Dendritic cell treated with granulocyte-macrophage colony-stimulating factor and Interleukin-4, amounts not matched to agents 40 ng/mL and 50 ng/mL, for 4 days (primary cell): ENCODE measurements at regions not wholly inside any gene's neighbourhood (a gene's known extent, or its start where the extent isn't known, plus 50 kb on each side); places are given as distances from the start of the nearest gene placed in this dataset.
"Not testable (repeated sequence)": the region's sequence is repeated elsewhere in the genome, so short reads cannot be mapped to it uniquely, and the experiment has no call there.

ENCODE experiments used
- H3K27ac Mint-ChIP-seq: one replicate; pipeline ENCODE4 v1.8.0; 2022; ENCODE audit warnings: mild to moderate bottlenecking, mixed read lengths
- H3K27me3 Mint-ChIP-seq: one replicate; pipeline ENCODE4 v1.8.0; 2022; ENCODE audit warnings: mild to moderate bottlenecking, mixed read lengths
- H3K36me3 Mint-ChIP-seq: one replicate; pipeline ENCODE4 v1.8.0; 2022; ENCODE audit warnings: low read depth, mixed read lengths
- H3K4me1 Mint-ChIP-seq: one replicate; pipeline ENCODE4 v1.8.0; 2022; ENCODE audit warnings: low read depth, mixed read lengths
- H3K4me3 Mint-ChIP-seq: one replicate; pipeline ENCODE4 v1.8.0; 2022; ENCODE audit warnings: mild to moderate bottlenecking, moderate library complexity, mixed read lengths
- H3K9me3 Mint-ChIP-seq: one replicate; pipeline ENCODE4 v1.8.0; 2022; ENCODE audit warnings: mixed read lengths
- intact Hi-C: fragments of 100-400 bp; cut with micrococcal nuclease; formaldehyde crosslinking; loops from one replicate; pipeline ENCODE4 v1.15.0; 2022

GRCh38 chr4:77501240-77501639, 104.4 kb upstream of the CXCL13 start:
- intact Hi-C loops, result no loop called here
- no peaks in the 10 kb centered on the region for H3K9me3 Mint-ChIP-seq
- no peak overlapping the region for H3K27ac Mint-ChIP-seq
- H3K4me3 Mint-ChIP-seq, result no peak overlapping the region
- no peaks in the 10 kb centered on the region for H3K4me1 Mint-ChIP-seq
- no peaks in the 10 kb centered on the region for H3K27me3 Mint-ChIP-seq
- no peaks in the 10 kb centered on the region for H3K36me3 Mint-ChIP-seq

GRCh38 chr4:77501851-77502250, 103.8 kb upstream of the CXCL13 start:
- intact Hi-C loops, result no loop called here
- Mint-ChIP-seq H3K9me3 (no peaks in the 10 kb centered on the region), H3K4me1 (no peaks in the 10 kb centered on the region), H3K27ac (no peak overlapping the region), H3K36me3 (no peaks in the 10 kb centered on the region), H3K4me3 (no peak overlapping the region), H3K27me3 (no peaks in the 10 kb centered on the region)

- no peak overlapping the region for H3K4me3 Mint-ChIP-seq
- H3K4me1 Mint-ChIP-seq, result no peaks in the 10 kb centered on the region
- no peaks in the 10 kb centered on the region for H3K27me3 Mint-ChIP-seq
- no peaks in the 10 kb centered on the region for H3K36me3 Mint-ChIP-seq
- no peaks in the 10 kb centered on the region for H3K9me3 Mint-ChIP-seq
- no peak overlapping the region for H3K27ac Mint-ChIP-seq
- intact Hi-C loops, result no loop called here
Observed at GRCh38 chr4:77504407-77504806, 101.2 kb upstream of the CXCL13 start.

GRCh38 chr4:77505275-77505957, 100.2 kb upstream of the CXCL13 start:
- Mint-ChIP-seq H3K36me3 (no peaks in the 10 kb centered on the region), H3K4me1 (no peaks in the 10 kb centered on the region)

GRCh38 chr4:77505958-77506319, 99.7 kb upstream of the CXCL13 start:
- Mint-ChIP-seq H3K36me3 (no peaks in the 10 kb centered on the region), H3K4me3 (no peak overlapping the region)
- intact Hi-C loops, result no loop called here

More at GRCh38 chr4:77505275-77505957, 100.2 kb upstream of the CXCL13 start:
- intact Hi-C loops, result no loop called here
- Mint-ChIP-seq H3K4me3 (no peak overlapping the region), H3K27ac (no peak overlapping the region), H3K27me3 (no peaks in the 10 kb centered on the region), H3K9me3 (no peaks in the 10 kb centered on the region)

GRCh38 chr4:77510367-77510766, 95.3 kb upstream of the CXCL13 start:
- no peak overlapping the region for H3K4me3 Mint-ChIP-seq
- H3K36me3 Mint-ChIP-seq, result no peaks in the 10 kb centered on the region
- H3K9me3 Mint-ChIP-seq, result peaks cover under 1% of the 10 kb centered on the region
- H3K27me3 Mint-ChIP-seq, result no peaks in the 10 kb centered on the region
- intact Hi-C loops, result no loop called here
- H3K27ac Mint-ChIP-seq, result no peak overlapping the region
- H3K4me1 Mint-ChIP-seq, result no peaks in the 10 kb centered on the region

More at GRCh38 chr4:77505958-77506319, 99.7 kb upstream of the CXCL13 start:
- H3K9me3 Mint-ChIP-seq, result no peaks in the 10 kb centered on the region
- H3K4me1 Mint-ChIP-seq, result no peaks in the 10 kb centered on the region
- H3K27ac Mint-ChIP-seq, result no peak overlapping the region
- no peaks in the 10 kb centered on the region for H3K27me3 Mint-ChIP-seq

- Mint-ChIP-seq H3K9me3 (no peaks in the 10 kb centered on the region), H3K27ac (no peak overlapping the region), H3K4me3 (no peak overlapping the region), H3K27me3 (no peaks in the 10 kb centered on the region), H3K4me1 (no peaks in the 10 kb centered on the region), H3K36me3 (no peaks in the 10 kb centered on the region)
- intact Hi-C loops, result no loop called here
Observed at GRCh38 chr4:77525538-77525937, 80.1 kb upstream of the CXCL13 start.

GRCh38 chr4:77527900-77528299, 77.7 kb upstream of the CXCL13 start:
- H3K27me3 Mint-ChIP-seq, H3K4me3 Mint-ChIP-seq, H3K27ac Mint-ChIP-seq, H3K9me3 Mint-ChIP-seq, H3K36me3 Mint-ChIP-seq, intact Hi-C loops, H3K4me1 Mint-ChIP-seq: not testable (repeated sequence)

GRCh38 chr4:77538144-77538543, 67.5 kb upstream of the CXCL13 start:
- Mint-ChIP-seq H3K4me1 (no peaks in the 10 kb centered on the region), H3K27me3 (no peaks in the 10 kb centered on the region), H3K9me3 (peaks cover 19% of the 10 kb centered on the region), H3K4me3 (no peak overlapping the region), H3K36me3 (no peaks in the 10 kb centered on the region), H3K27ac (no peak overlapping the region)
- intact Hi-C loops, result no loop called here

GRCh38 chr4:77538574-77539157, 67.0 kb upstream of the CXCL13 start:
- Mint-ChIP-seq H3K4me1 (no peaks in the 10 kb centered on the region), H3K36me3 (no peaks in the 10 kb centered on the region), H3K9me3 (peaks cover 16% of the 10 kb centered on the region), H3K27me3 (no peaks in the 10 kb centered on the region), H3K27ac (no peak overlapping the region), H3K4me3 (no peak overlapping the region)
- intact Hi-C loops, result no loop called here
